Spinal cord (tissue), 9 donors: ENCODE measurements at regions not wholly inside any gene's neighbourhood (a gene's known extent, or its start where the extent isn't known, plus 50 kb on each side); places are given as distances from the start of the nearest gene placed in this dataset.
A peak's percentile ranks its signal among the peaks of the same experiment; 100 is the strongest.

Experiments
- DNase-seq, 6 donors: peaks; one replicate each; pipeline versions ENCODE4 v3.0.0 to v3.0.0-alpha.2; 2013 to 2015; ENCODE audit warnings: low spot score in 6 of 6, low read depth in 4 of 6
- H3K27ac ChIP-seq: one replicate; pipeline ENCODE4 v1.5.1; 2013; ENCODE audit warnings: low read depth, low read length, control low read depth
- H3K27me3 ChIP-seq: one replicate; pipeline ENCODE4 v1.6.1; 2013; ENCODE audit warnings: low read length; ENCODE audit not compliant: control insufficient read depth, insufficient read depth
- H3K36me3 ChIP-seq: one replicate; pipeline ENCODE4 v1.6.1; 2013; ENCODE audit warnings: low read length; ENCODE audit not compliant: control insufficient read depth, insufficient read depth
- H3K4me1 ChIP-seq: one replicate; pipeline ENCODE4 v1.6.1; 2013; ENCODE audit warnings: low read length; ENCODE audit not compliant: control insufficient read depth, insufficient read depth
- H3K4me3 ChIP-seq: one replicate; pipeline ENCODE4 v1.5.1; 2013; ENCODE audit warnings: low read depth, low read length, control low read depth
- H3K9me3 ChIP-seq: one replicate; pipeline ENCODE4 v1.6.1; 2013; ENCODE audit warnings: low read length; ENCODE audit not compliant: control insufficient read depth, insufficient read depth
- WGBS: methylation state at CpG from one replicate; pipeline ENCODE4 v1.1.5; 2013; ENCODE audit warnings: missing lambda C conversion rate; ENCODE audit not compliant: insufficient coverage; 5-methylcytosine and 5-hydroxymethylcytosine counted together
- donor health status: healthy.

DNA sequence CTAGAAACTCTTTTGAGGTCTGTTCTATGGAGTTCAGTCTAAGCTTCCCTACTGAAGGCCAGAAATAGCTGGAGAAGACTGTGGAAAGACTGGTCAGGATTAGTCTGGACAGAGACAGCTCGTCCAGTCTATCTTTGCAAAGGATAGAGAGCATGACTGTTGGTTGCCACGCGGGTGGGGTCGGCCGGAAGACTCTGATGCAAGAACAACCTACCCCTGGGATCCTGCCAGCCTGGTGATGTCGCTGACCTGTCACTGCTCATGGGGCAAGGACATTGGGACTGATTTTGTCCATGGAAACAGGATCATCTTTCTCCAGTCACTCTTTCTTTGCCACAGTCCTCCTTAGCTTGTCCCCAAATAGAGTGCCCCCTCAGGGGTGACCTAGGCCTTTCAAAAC lies 337.6 kb upstream of the NPSR1 start:
- WGBS, result 85% methylated on average over 6 of the region's 6 CpGs
- H3K27ac ChIP-seq, result no peak overlapping the region
- H3K36me3 ChIP-seq, result no peaks in the 10 kb centered on the region
- no peaks in the 10 kb centered on the region for H3K9me3 ChIP-seq
- H3K4me3 ChIP-seq, result no peak overlapping the region
- peaks cover 6% of the 10 kb centered on the region for H3K4me1 ChIP-seq
- no peaks in the 10 kb centered on the region for H3K27me3 ChIP-seq
- DNase-seq, result no peak

- Histone ChIP-seq H3K4me3 (peak overlapping the region; percentile 26), H3K27ac (no peak overlapping the region)
- WGBS, result 18% methylated on average over 20 of the region's 27 CpGs
These were observed 336.9 kb upstream of the NPSR1 start for GRCh38 chr7:34320926-34321661.

GRCh38 chr7:34322841-34323240 lies 335.2 kb upstream of the NPSR1 start:
- no peak for DNase-seq
- 100% methylated on average over 1 of the region's 2 CpGs for WGBS

More at GRCh38 chr7:34320926-34321661, 336.9 kb upstream of the NPSR1 start:
- H3K9me3 ChIP-seq, result no peaks in the 10 kb centered on the region
- H3K36me3 ChIP-seq, result no peaks in the 10 kb centered on the region
- peak; percentile 50 to 94 (median 60) for DNase-seq
- peaks cover 6% of the 10 kb centered on the region for H3K4me1 ChIP-seq
- H3K27me3 ChIP-seq, result no peaks in the 10 kb centered on the region

DNA sequence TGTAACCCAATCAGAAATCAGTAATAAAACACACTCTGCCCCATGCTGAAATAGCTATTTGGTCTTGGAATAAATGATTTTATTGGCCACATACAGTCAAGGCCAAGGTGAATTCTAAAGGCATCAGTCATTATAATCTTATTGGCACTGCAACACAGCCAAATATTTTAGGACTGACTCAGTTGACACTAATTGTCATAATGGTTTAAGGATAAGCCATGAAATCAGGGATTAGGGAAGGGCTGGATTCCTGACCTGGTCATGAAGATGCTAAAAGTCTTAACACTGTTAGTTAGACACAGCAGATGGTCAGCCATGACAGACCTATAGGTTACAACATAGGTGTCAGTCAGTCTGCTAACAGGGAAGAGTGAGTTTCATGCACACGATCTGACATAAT lies 330.3 kb upstream of the NPSR1 start:
- H3K27ac ChIP-seq, result no peak overlapping the region
- no peaks in the 10 kb centered on the region for H3K36me3 ChIP-seq
- 92% methylated on average over 1 of the region's 1 CpG for WGBS
- no peaks in the 10 kb centered on the region for H3K9me3 ChIP-seq
- no peak for DNase-seq
- H3K4me1 ChIP-seq, result no peaks in the 10 kb centered on the region
- H3K27me3 ChIP-seq, result no peaks in the 10 kb centered on the region
- H3K4me3 ChIP-seq, result no peak overlapping the region

More at GRCh38 chr7:34322841-34323240, 335.2 kb upstream of the NPSR1 start:
- Histone ChIP-seq H3K27me3 (no peaks in the 10 kb centered on the region), H3K36me3 (no peaks in the 10 kb centered on the region), H3K9me3 (no peaks in the 10 kb centered on the region), H3K4me1 (peaks cover 6% of the 10 kb centered on the region), H3K27ac (no peak overlapping the region), H3K4me3 (no peak overlapping the region)

DNA sequence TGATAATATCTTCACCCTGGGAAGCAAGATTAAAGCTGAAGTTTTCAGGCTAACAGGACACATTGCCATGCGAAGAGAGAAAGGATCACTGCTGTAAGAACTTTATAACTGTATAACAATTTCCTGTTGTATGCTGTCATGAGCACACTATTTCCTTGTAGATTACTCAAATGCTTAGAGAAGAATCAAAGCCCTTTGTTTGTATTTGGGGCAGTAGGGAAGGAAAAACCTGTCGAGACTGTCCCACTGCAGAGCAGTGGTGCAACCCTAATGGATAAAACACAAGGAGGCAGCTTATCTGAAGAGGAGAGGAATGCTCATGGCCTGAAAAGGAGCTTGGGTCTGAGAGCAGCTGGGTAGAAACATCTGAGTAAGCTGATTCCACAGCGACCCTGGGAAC lies 327.7 kb upstream of the NPSR1 start:
- WGBS, result 88% methylated on average over 1 of the region's 3 CpGs
- no peak overlapping the region for H3K27ac ChIP-seq
- DNase-seq, result no peak

GRCh38 chr7:34331102-34331501 lies 326.9 kb upstream of the NPSR1 start:
- Histone ChIP-seq H3K9me3 (no peaks in the 10 kb centered on the region), H3K27me3 (no peaks in the 10 kb centered on the region), H3K27ac (no peak overlapping the region), H3K4me1 (no peaks in the 10 kb centered on the region), H3K36me3 (no peaks in the 10 kb centered on the region), H3K4me3 (no peak overlapping the region)
- WGBS, result 67% methylated on average over 2 of the region's 2 CpGs
- DNase-seq, result no peak

More for the DNA sequence above, 327.7 kb upstream of the NPSR1 start:
- Histone ChIP-seq H3K4me3 (no peak overlapping the region), H3K36me3 (no peaks in the 10 kb centered on the region), H3K27me3 (no peaks in the 10 kb centered on the region), H3K4me1 (no peaks in the 10 kb centered on the region), H3K9me3 (no peaks in the 10 kb centered on the region)

GRCh38 chr7:34332006-34332405 lies 326.0 kb upstream of the NPSR1 start:
- H3K4me3 ChIP-seq, result no peak overlapping the region
- 100% methylated on average over 3 of the region's 4 CpGs for WGBS
- H3K9me3 ChIP-seq, result no peaks in the 10 kb centered on the region
- H3K4me1 ChIP-seq, result no peaks in the 10 kb centered on the region
- H3K27me3 ChIP-seq, result no peaks in the 10 kb centered on the region
- no peak for DNase-seq
- no peaks in the 10 kb centered on the region for H3K36me3 ChIP-seq
- H3K27ac ChIP-seq, result no peak overlapping the region

GRCh38 chr7:34333184-34333583 lies 324.8 kb upstream of the NPSR1 start:
- Histone ChIP-seq H3K4me3 (no peak overlapping the region), H3K36me3 (no peaks in the 10 kb centered on the region), H3K9me3 (peaks cover 3% of the 10 kb centered on the region), H3K27ac (no peak overlapping the region), H3K27me3 (no peaks in the 10 kb centered on the region), H3K4me1 (no peaks in the 10 kb centered on the region)
- 93% methylated on average over 1 of the region's 2 CpGs for WGBS
- DNase-seq, result no peak

GRCh38 chr7:34333925-34334324 lies 324.1 kb upstream of the NPSR1 start:
- 82% methylated on average over 4 of the region's 4 CpGs for WGBS
- no peak for DNase-seq
- Histone ChIP-seq H3K27me3 (no peaks in the 10 kb centered on the region), H3K27ac (no peak overlapping the region), H3K4me3 (no peak overlapping the region), H3K9me3 (peaks cover 3% of the 10 kb centered on the region), H3K36me3 (no peaks in the 10 kb centered on the region), H3K4me1 (no peaks in the 10 kb centered on the region)

DNA sequence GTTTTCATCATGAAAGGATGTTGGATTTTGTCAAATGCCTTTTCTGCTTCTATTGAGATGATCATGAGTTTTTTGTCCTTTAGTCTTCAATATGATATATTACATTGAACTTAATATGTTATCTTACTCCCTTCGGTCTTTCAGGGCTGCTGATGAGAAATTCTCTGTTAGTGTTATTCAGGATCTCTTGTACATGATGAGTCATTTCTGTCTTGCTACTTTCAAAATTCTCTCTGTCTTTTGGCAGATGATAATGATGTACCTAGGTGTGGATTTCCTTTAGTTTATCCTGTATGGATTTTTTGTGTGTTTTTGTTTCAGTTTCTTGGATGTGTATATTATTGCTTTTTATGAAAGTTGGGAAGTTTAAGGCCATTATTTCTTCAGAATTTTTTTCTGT lies 320.9 kb upstream of the NPSR1 start:
- no peaks in the 10 kb centered on the region for H3K27me3 ChIP-seq
- no peak overlapping the region for H3K27ac ChIP-seq
- no peaks in the 10 kb centered on the region for H3K36me3 ChIP-seq
- H3K4me1 ChIP-seq, result no peaks in the 10 kb centered on the region
- no peak for DNase-seq
- peaks cover 3% of the 10 kb centered on the region for H3K9me3 ChIP-seq
- no peak overlapping the region for H3K4me3 ChIP-seq
- WGBS, result no CpG with 5 or more reads among the region's 1 CpG
